Testis (tissue), 2 donors: ENCODE measurements at regions not wholly inside any gene's neighbourhood (a gene's known extent, or its start where the extent isn't known, plus 50 kb on each side); places are given as distances from the start of the nearest gene placed in this dataset.

Experiments used
- POLR2A ChIP-seq: fragments of 450-650 bp; IDR thresholded peaks from one replicate; pipeline ENCODE4 v1.6.1; 2017; ENCODE audit warnings: antibody characterized with exemption, mild to moderate bottlenecking, moderate library complexity
- TF ChIP-seq, protein P1 (sequence below), 3 experiments: fragments of 450-650 bp in 2 of 3; fragments of 200-600 bp in 1 of 3; sonication (generic) in 1 of 3; IDR thresholded peaks; one replicate each; pipeline ENCODE4 v1.5.1; 2016 to 2019; ENCODE audit warnings: antibody characterized with exemption in 3 of 3, mild to moderate bottlenecking in 2 of 3, moderate library complexity in 1 of 3

DNA sequence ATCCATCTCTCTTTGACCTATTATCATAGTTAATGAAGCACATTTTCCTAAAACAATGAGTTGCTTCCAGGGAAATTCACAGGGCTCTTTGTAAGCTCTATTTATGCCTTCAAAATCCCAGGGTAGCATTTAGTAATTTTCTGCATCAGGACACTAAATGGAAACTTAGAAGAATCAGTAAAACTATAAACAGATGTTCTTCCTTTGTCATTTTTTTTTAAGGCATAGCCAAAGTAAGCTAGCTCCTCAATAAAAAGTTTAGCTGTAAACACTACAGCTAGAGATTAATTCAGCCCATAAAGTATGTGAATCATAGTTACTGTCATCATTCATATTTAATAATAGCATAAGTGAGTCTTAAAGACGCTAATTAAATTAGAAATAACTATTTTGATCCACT, 79.3 kb downstream of the RPL22L1 start:
- TF ChIP-seq, protein P1, sequence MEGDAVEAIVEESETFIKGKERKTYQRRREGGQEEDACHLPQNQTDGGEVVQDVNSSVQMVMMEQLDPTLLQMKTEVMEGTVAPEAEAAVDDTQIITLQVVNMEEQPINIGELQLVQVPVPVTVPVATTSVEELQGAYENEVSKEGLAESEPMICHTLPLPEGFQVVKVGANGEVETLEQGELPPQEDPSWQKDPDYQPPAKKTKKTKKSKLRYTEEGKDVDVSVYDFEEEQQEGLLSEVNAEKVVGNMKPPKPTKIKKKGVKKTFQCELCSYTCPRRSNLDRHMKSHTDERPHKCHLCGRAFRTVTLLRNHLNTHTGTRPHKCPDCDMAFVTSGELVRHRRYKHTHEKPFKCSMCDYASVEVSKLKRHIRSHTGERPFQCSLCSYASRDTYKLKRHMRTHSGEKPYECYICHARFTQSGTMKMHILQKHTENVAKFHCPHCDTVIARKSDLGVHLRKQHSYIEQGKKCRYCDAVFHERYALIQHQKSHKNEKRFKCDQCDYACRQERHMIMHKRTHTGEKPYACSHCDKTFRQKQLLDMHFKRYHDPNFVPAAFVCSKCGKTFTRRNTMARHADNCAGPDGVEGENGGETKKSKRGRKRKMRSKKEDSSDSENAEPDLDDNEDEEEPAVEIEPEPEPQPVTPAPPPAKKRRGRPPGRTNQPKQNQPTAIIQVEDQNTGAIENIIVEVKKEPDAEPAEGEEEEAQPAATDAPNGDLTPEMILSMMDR (IDR thresholded peaks at IDR 0.05): no peak
- no peak for TF ChIP-seq POLR2A
